Astrocyte (in vitro differentiated cells and primary cell): ENCODE measurements at regions not wholly inside any gene's neighbourhood (a gene's known extent, or its start where the extent isn't known, plus 50 kb on each side); places are given as distances from the start of the nearest gene placed in this dataset.

Experiments used
- DNase-seq: peaks from one replicate; pipeline ENCODE4 v3.0.0-alpha.2; 2010; ENCODE audit warnings: low read depth
- FAIRE-seq: peaks from 2 replicates; lab custom pipeline; 2011; peaks lifted over from hg19 to GRCh38; lab: Jason Lieb, UNC
- H2AFZ ChIP-seq: 2 replicates; pipeline ENCODE4 v1.6.0; 2012; ENCODE audit warnings: low read depth, low read length, inconsistent platforms
- H3K27ac ChIP-seq: 2 replicates; pipeline ENCODE4 v1.5.1; 2011; ENCODE audit warnings: low read depth, low read length, inconsistent platforms
- H3K27me3 ChIP-seq: 2 replicates; pipeline ENCODE4 v1.6.0; 2011; ENCODE audit warnings: low read length, inconsistent platforms; ENCODE audit not compliant: insufficient read depth
- H3K36me3 ChIP-seq: 2 replicates; pipeline ENCODE4 v1.5.1; 2011; ENCODE audit warnings: low read length, inconsistent platforms; ENCODE audit not compliant: insufficient read depth
- H3K4me1 ChIP-seq: 2 replicates; pipeline ENCODE4 v1.5.1; 2011; ENCODE audit warnings: low read length, inconsistent platforms; ENCODE audit not compliant: insufficient read depth
- H3K4me2 ChIP-seq: 2 replicates; pipeline ENCODE4 v1.6.0; 2012; ENCODE audit warnings: low read length, inconsistent platforms
- H3K4me3 ChIP-seq: 2 replicates; pipeline ENCODE4 v1.5.1; 2011; ENCODE audit warnings: low read depth, mild to moderate bottlenecking, low read length, inconsistent platforms; ENCODE audit not compliant: insufficient read depth
- H3K79me2 ChIP-seq: 2 replicates; pipeline ENCODE4 v1.6.0; 2012; ENCODE audit warnings: mild to moderate bottlenecking, low read length, inconsistent platforms; ENCODE audit not compliant: insufficient read depth
- H3K9ac ChIP-seq: 2 replicates; pipeline ENCODE4 v1.6.0; 2012; ENCODE audit warnings: mild to moderate bottlenecking, low read length, inconsistent platforms
- H3K9me3 ChIP-seq: 2 replicates; pipeline ENCODE4 v1.5.1; 2012; ENCODE audit warnings: low read depth, mild to moderate bottlenecking, low read length, inconsistent platforms; ENCODE audit not compliant: insufficient read depth
- H4K20me1 ChIP-seq: 2 replicates; pipeline ENCODE4 v1.6.0; 2012; ENCODE audit warnings: low read length, inconsistent platforms; ENCODE audit not compliant: insufficient read depth
- H3K27ac Mint-ChIP-seq: one replicate; pipeline ENCODE4 v1.8.0; 2021; ENCODE audit warnings: mild to moderate bottlenecking, mixed read lengths; ENCODE audit not compliant: unreplicated experiment
- H3K27me3 Mint-ChIP-seq: one replicate; pipeline ENCODE4 v1.8.0; 2021; ENCODE audit warnings: low read depth, mixed read lengths; ENCODE audit not compliant: unreplicated experiment
- H3K36me3 Mint-ChIP-seq: one replicate; pipeline ENCODE4 v1.8.0; 2021; ENCODE audit warnings: low read depth, mixed read lengths; ENCODE audit not compliant: unreplicated experiment
- H3K4me1 Mint-ChIP-seq: one replicate; pipeline ENCODE4 v1.8.0; 2021; ENCODE audit warnings: low read depth, mixed read lengths; ENCODE audit not compliant: unreplicated experiment
- H3K4me3 Mint-ChIP-seq: one replicate; pipeline ENCODE4 v1.8.0; 2021; ENCODE audit warnings: mild to moderate bottlenecking, moderate library complexity, mixed read lengths; ENCODE audit not compliant: unreplicated experiment
- H3K9me3 Mint-ChIP-seq: one replicate; pipeline ENCODE4 v1.8.0; 2021; ENCODE audit warnings: mild to moderate bottlenecking, mixed read lengths; ENCODE audit not compliant: unreplicated experiment
- EZH2 ChIP-seq: IDR thresholded peaks from 2 replicates; pipeline ENCODE4 v1.6.1; 2012; ENCODE audit warnings: mild to moderate bottlenecking, low read length, inconsistent platforms; ENCODE audit not compliant: insufficient read depth
- TF ChIP-seq, protein P1 (sequence below): IDR thresholded peaks from 2 replicates; pipeline ENCODE4 v1.5.1; 2011; ENCODE audit warnings: low read depth, mild to moderate bottlenecking, inconsistent platforms, low read length, moderate library complexity; ENCODE audit not compliant: insufficient read depth

DNA sequence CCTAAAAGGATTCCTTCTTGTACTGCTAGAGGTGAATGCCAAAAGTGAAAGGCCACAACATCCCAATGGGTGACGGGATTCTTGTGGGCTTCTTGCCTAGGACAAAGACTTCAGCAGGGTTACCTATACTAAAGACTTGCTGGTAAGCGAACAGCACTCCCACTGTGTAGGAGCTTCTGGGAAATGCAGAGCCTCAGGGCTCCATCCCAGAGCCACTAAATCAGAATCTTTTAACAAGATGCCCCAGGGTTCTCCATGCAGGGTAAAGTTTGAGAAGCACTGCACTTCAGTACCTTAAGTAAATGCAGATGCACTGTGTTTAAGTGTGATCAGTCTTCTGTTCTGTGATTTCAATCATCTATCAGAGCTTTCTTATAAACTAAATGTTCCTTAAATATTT is 266.9 kb upstream of the KLF14 start:
- H3K27me3 Mint-ChIP-seq, result no peaks in the 10 kb centered on the region
- H4K20me1 ChIP-seq, result no peaks in the 10 kb centered on the region
- DNase-seq, result no peak
- H3K27ac ChIP-seq, result no peak overlapping the region
- no peak overlapping the region for H3K4me2 ChIP-seq
- peaks cover 25% of the 10 kb centered on the region for H3K4me1 ChIP-seq
- H3K9me3 ChIP-seq, result no peaks in the 10 kb centered on the region
- H3K4me3 ChIP-seq, result no peak overlapping the region
- no peaks in the 10 kb centered on the region for H3K79me2 ChIP-seq
- no peak overlapping the region for H3K9ac ChIP-seq
- no peaks in the 10 kb centered on the region for H3K36me3 ChIP-seq
- no peak overlapping the region for H3K27ac Mint-ChIP-seq
- peaks cover 34% of the 10 kb centered on the region for H3K4me1 Mint-ChIP-seq
- H3K27me3 ChIP-seq, result no peaks in the 10 kb centered on the region
- peaks cover 12% of the 10 kb centered on the region for H3K36me3 Mint-ChIP-seq
- FAIRE-seq, result no peak
- no peak overlapping the region for H2AFZ ChIP-seq
- no peaks in the 10 kb centered on the region for H3K9me3 Mint-ChIP-seq
- no peak overlapping the region for H3K4me3 Mint-ChIP-seq
- TF ChIP-seq, protein P1, sequence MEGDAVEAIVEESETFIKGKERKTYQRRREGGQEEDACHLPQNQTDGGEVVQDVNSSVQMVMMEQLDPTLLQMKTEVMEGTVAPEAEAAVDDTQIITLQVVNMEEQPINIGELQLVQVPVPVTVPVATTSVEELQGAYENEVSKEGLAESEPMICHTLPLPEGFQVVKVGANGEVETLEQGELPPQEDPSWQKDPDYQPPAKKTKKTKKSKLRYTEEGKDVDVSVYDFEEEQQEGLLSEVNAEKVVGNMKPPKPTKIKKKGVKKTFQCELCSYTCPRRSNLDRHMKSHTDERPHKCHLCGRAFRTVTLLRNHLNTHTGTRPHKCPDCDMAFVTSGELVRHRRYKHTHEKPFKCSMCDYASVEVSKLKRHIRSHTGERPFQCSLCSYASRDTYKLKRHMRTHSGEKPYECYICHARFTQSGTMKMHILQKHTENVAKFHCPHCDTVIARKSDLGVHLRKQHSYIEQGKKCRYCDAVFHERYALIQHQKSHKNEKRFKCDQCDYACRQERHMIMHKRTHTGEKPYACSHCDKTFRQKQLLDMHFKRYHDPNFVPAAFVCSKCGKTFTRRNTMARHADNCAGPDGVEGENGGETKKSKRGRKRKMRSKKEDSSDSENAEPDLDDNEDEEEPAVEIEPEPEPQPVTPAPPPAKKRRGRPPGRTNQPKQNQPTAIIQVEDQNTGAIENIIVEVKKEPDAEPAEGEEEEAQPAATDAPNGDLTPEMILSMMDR, result no peak
- TF ChIP-seq EZH2, result no peak

DNA sequence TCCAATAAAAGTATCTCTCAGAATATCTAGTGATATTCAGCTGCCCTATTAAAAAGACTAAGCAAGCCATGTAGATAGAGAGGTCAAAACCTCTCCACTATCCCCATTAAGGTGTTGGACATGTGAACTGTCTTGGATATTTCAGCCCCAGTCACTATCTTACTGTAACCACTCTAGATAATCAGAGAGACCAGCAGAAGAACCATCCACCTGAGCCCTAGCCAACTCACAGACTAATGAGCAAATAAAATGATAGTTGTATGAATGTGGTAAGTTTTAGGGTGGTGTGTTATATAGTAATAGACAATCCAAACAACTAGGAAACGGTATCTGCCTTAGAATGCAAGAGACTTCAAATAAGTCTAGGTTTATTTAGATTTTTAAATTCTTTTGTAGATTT is 268.6 kb upstream of the KLF14 start:
- Histone ChIP-seq H3K79me2 (no peaks in the 10 kb centered on the region), H3K4me2 (no peak overlapping the region), H4K20me1 (no peaks in the 10 kb centered on the region), H3K36me3 (no peaks in the 10 kb centered on the region), H3K9me3 (no peaks in the 10 kb centered on the region), H3K27me3 (no peaks in the 10 kb centered on the region), H3K4me3 (no peak overlapping the region), H3K27ac (no peak overlapping the region), H3K9ac (no peak overlapping the region), H3K4me1 (peaks cover 13% of the 10 kb centered on the region), H2AFZ (no peak overlapping the region)
- Mint-ChIP-seq H3K27ac (no peak overlapping the region), H3K9me3 (no peaks in the 10 kb centered on the region), H3K27me3 (no peaks in the 10 kb centered on the region), H3K4me3 (no peak overlapping the region), H3K36me3 (peaks cover 12% of the 10 kb centered on the region), H3K4me1 (peaks cover 23% of the 10 kb centered on the region)
- TF ChIP-seq, protein P1, result no peak
- TF ChIP-seq EZH2, result no peak
- no peak for FAIRE-seq
- no peak for DNase-seq

DNA sequence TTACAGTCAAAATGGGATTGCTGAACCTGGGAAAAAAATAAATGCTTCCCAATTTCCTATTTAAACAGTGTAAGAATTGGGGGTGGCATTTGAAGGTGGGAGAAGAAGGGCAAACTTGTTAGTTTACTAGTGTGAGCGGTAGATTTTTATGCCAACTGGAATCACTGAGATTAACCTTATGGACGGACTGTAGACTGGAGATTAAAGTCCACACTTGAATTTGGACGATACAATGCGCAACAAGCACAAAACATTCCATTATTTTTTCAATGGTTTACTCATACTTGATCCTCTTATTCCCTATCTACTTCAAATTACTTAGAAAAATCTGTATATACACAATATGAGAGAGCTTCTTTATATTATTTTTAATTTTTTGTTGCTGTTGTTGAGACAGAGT is 269.6 kb upstream of the KLF14 start:
- peak overlapping the region; percentile 41 for H3K27ac Mint-ChIP-seq
- no peak overlapping the region for H3K9ac ChIP-seq
- FAIRE-seq, result no peak
- H3K9me3 Mint-ChIP-seq, result no peaks in the 10 kb centered on the region
- no peak overlapping the region for H3K4me2 ChIP-seq
- peaks cover 21% of the 10 kb centered on the region for H3K4me1 ChIP-seq
- no peak overlapping the region for H3K4me3 Mint-ChIP-seq
- H3K27ac ChIP-seq, result no peak overlapping the region
- H3K36me3 Mint-ChIP-seq, result peaks cover 9% of the 10 kb centered on the region
- H2AFZ ChIP-seq, result no peak overlapping the region
- H3K27me3 Mint-ChIP-seq, result no peaks in the 10 kb centered on the region
- DNase-seq, result no peak
- H3K27me3 ChIP-seq, result no peaks in the 10 kb centered on the region
- H3K36me3 ChIP-seq, result no peaks in the 10 kb centered on the region
- peaks cover 22% of the 10 kb centered on the region for H3K4me1 Mint-ChIP-seq
- H4K20me1 ChIP-seq, result no peaks in the 10 kb centered on the region
- TF ChIP-seq, protein P1, result no peak
- no peak for TF ChIP-seq EZH2
- H3K9me3 ChIP-seq, result no peaks in the 10 kb centered on the region
- H3K4me3 ChIP-seq, result no peak overlapping the region
- peaks cover 5% of the 10 kb centered on the region for H3K79me2 ChIP-seq
